ENCODE measurements at regions not wholly inside any gene's neighbourhood (a gene's known extent, or its start where the extent isn't known, plus 50 kb on each side); places are given as distances from the start of the nearest gene placed in this dataset.
"Not testable (repeated sequence)": the region's sequence is repeated elsewhere in the genome, so short reads cannot be mapped to it uniquely, and the experiment has no call there.

GRCh38 chr10:118931436-118931835 lies 98.1 kb upstream of the NANOS1 start:
- Histone ChIP-seq H3K27ac (no peak overlapping the region), H3K27me3 (ENCODE audit: insufficient read depth, low read depth, severe bottlenecking) (no peaks in the 10 kb centered on the region), H3K36me3 (no peaks in the 10 kb centered on the region), H3K9me3 (ENCODE audit: severe bottlenecking) (peaks cover 3% of the 10 kb centered on the region), H3K4me3 (ENCODE audit: low read depth, low read length) (no peak overlapping the region)
- no peak for DNase-seq
- no peak for TF ChIP-seq CTCF (IDR thresholded peaks at IDR 0.05; ENCODE audit: low read depth, low read length)

GRCh38 chr10:118932154-118932553 lies 97.4 kb upstream of the NANOS1 start:
- not testable (repeated sequence) for H3K27ac ChIP-seq; H3K27me3 ChIP-seq (ENCODE audit: insufficient read depth, low read depth, severe bottlenecking); H3K4me3 ChIP-seq (ENCODE audit: low read depth, low read length); H3K9me3 ChIP-seq (ENCODE audit: severe bottlenecking); DNase-seq; H3K36me3 ChIP-seq

- Histone ChIP-seq H3K36me3 (no peaks in the 10 kb centered on the region), H3K9me3 (ENCODE audit: severe bottlenecking) (no peaks in the 10 kb centered on the region), H3K4me3 (ENCODE audit: low read depth, low read length) (no peak overlapping the region), H3K27me3 (ENCODE audit: insufficient read depth, low read depth, severe bottlenecking) (no peaks in the 10 kb centered on the region), H3K27ac (no peak overlapping the region)
- DNase-seq, result no peak
- no peak for TF ChIP-seq CTCF (IDR thresholded peaks at IDR 0.05; ENCODE audit: low read depth, low read length)
These were observed 92.3 kb upstream of the NANOS1 start for GRCh38 chr10:118937226-118937625.

- no peak for DNase-seq
- Histone ChIP-seq H3K27me3 (ENCODE audit: insufficient read depth, low read depth, severe bottlenecking) (no peaks in the 10 kb centered on the region), H3K4me3 (ENCODE audit: low read depth, low read length) (no peak overlapping the region), H3K36me3 (no peaks in the 10 kb centered on the region), H3K27ac (no peak overlapping the region), H3K9me3 (ENCODE audit: severe bottlenecking) (no peaks in the 10 kb centered on the region)
- no peak for TF ChIP-seq CTCF (IDR thresholded peaks at IDR 0.05; ENCODE audit: low read depth, low read length)
These were observed 90.1 kb upstream of the NANOS1 start for GRCh38 chr10:118939211-118940007.

GRCh38 chr10:118940386-118940785 lies 89.1 kb upstream of the NANOS1 start:
- H3K27ac ChIP-seq, result no peak overlapping the region
- no peaks in the 10 kb centered on the region for H3K36me3 ChIP-seq
- DNase-seq, result no peak
- TF ChIP-seq CTCF (IDR thresholded peaks at IDR 0.05; ENCODE audit: low read depth, low read length), result no peak
- no peaks in the 10 kb centered on the region for H3K9me3 ChIP-seq (ENCODE audit: severe bottlenecking)
- H3K27me3 ChIP-seq (ENCODE audit: insufficient read depth, low read depth, severe bottlenecking), result no peaks in the 10 kb centered on the region
- no peak overlapping the region for H3K4me3 ChIP-seq (ENCODE audit: low read depth, low read length)

- no peaks in the 10 kb centered on the region for H3K27me3 ChIP-seq (ENCODE audit: insufficient read depth, low read depth, severe bottlenecking)
- no peak overlapping the region for H3K4me3 ChIP-seq (ENCODE audit: low read depth, low read length)
- H3K9me3 ChIP-seq (ENCODE audit: severe bottlenecking), result no peaks in the 10 kb centered on the region
- no peak for TF ChIP-seq CTCF (IDR thresholded peaks at IDR 0.05; ENCODE audit: low read depth, low read length)
- DNase-seq, result no peak
- H3K36me3 ChIP-seq, result no peaks in the 10 kb centered on the region
- no peak overlapping the region for H3K27ac ChIP-seq
These were observed 86.3 kb upstream of the NANOS1 start for GRCh38 chr10:118943253-118943652.
